ENCODE measurements at regions not wholly inside any gene's neighbourhood (a gene's known extent, or its start where the extent isn't known, plus 50 kb on each side); places are given as distances from the start of the nearest gene placed in this dataset.

GRCh38 chr11:107232451-107232850 is 214.2 kb upstream of the GUCY1A2 start:
- intact Hi-C loops (cut with DNase I), result no loop called here
- H3K9me3 ChIP-seq, result peaks cover 0 to 39% (median 0%) of the 10 kb centered on the region in 11 donors
- no peak for ATAC-seq
- H3K27me3 ChIP-seq, result no peaks in the 10 kb centered on the region
- DNase-seq, result no peak
- no peak overlapping the region for H3K27ac ChIP-seq
- H3K36me3 ChIP-seq, result no peaks in the 10 kb centered on the region
- no peak for TF ChIP-seq CTCF (IDR thresholded peaks at IDR 0.05)
- no peaks in the 10 kb centered on the region for H3K4me1 ChIP-seq
- no peak overlapping the region for H3K4me3 ChIP-seq

- Histone ChIP-seq H3K36me3 (no peaks in the 10 kb centered on the region), H3K4me3 (no peak overlapping the region), H3K4me1 (no peaks in the 10 kb centered on the region), H3K27ac (no peak overlapping the region), H3K27me3 (no peaks in the 10 kb centered on the region), H3K9me3 (peaks cover 0 to 14% (median 0%) of the 10 kb centered on the region in 11 donors)
- DNase-seq, result no peak
- intact Hi-C loops (cut with DNase I), result no loop called here
- TF ChIP-seq CTCF (IDR thresholded peaks at IDR 0.05), result no peak
- ATAC-seq, result no peak
Observed at GRCh38 chr11:107224836-107225235, 206.6 kb upstream of the GUCY1A2 start.

GRCh38 chr11:107222916-107223460 is 204.7 kb upstream of the GUCY1A2 start:
- 57 to 66% methylated on average over 5 of the region's 5 CpGs for WGBS, 2 donors
- Histone ChIP-seq H3K4me1 (no peaks in the 10 kb centered on the region), H3K36me3 (no peaks in the 10 kb centered on the region), H3K9me3 (peaks cover 0 to 3% (median 0%) of the 10 kb centered on the region in 11 donors), H3K27me3 (no peaks in the 10 kb centered on the region), H3K4me3 (no peak overlapping the region), H3K27ac (no peak overlapping the region)
- no peak for DNase-seq
- TF ChIP-seq CTCF (IDR thresholded peaks at IDR 0.05), result no peak
- intact Hi-C loops (cut with DNase I), result no loop called here
- no peak for ATAC-seq

GRCh38 chr11:107222431-107222830 is 204.2 kb upstream of the GUCY1A2 start:
- DNase-seq (no peak), ATAC-seq (no peak)
- WGBS, 2 donors, result 80 to 85% methylated on average over 2 of the region's 2 CpGs
- Histone ChIP-seq H3K27ac (no peak overlapping the region), H3K4me3 (no peak overlapping the region), H3K4me1 (no peaks in the 10 kb centered on the region), H3K27me3 (no peaks in the 10 kb centered on the region), H3K36me3 (no peaks in the 10 kb centered on the region), H3K9me3 (no peaks in the 10 kb centered on the region)
- intact Hi-C loops (cut with DNase I), result no loop called here
- no peak for TF ChIP-seq CTCF (IDR thresholded peaks at IDR 0.05)

Data from heart right ventricle (tissue), 16 donors.